CD4-positive, alpha-beta T cell treated with Interleukin-15 for 1 hour (primary cell): ENCODE measurements at regions not wholly inside any gene's neighbourhood (a gene's known extent, or its start where the extent isn't known, plus 50 kb on each side); places are given as distances from the start of the nearest gene placed in this dataset.
"Not testable (repeated sequence)": the region's sequence is repeated elsewhere in the genome, so short reads cannot be mapped to it uniquely, and the experiment has no call there.

Source experiments
- DNase-seq: peaks from one replicate; pipeline ENCODE4 v3.0.0-alpha.2; 2020

DNA sequence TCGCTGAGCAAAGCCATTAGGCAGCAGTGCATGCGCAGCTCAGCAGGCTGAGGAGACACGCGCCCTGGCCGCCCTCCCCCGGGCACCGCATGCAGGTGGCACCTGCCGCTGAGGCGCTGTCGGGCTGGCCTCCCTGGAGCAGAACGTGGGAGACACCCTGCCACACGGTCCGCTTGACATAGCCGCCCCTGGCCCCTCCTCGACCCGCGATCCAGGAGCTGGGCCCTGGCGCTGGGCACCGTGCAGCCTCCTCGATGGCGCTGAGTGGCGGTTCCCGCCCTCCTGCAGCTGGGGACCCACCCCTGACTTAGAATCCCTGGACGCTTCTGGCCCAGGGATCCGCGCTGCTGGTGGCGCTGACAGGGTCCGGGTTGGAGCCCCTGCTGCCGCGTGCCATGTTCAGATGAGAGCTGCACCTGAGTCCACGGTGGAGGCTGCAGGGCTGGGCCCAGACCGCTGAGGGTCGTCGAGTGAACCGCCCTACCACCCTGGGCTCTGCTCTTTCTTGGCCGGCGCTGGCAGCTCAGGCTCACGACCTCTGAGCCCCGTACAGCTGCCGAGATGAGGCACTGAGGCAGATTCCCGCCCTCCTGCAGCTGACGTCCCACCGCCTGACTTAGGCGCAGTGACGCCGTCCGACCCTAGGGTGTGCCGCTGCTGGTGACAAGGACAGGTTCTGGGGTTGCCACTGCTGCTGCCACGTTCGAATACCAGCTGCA, 116.8 kb downstream of the OR13A1 start:
- DNase-seq = no peak

DNA sequence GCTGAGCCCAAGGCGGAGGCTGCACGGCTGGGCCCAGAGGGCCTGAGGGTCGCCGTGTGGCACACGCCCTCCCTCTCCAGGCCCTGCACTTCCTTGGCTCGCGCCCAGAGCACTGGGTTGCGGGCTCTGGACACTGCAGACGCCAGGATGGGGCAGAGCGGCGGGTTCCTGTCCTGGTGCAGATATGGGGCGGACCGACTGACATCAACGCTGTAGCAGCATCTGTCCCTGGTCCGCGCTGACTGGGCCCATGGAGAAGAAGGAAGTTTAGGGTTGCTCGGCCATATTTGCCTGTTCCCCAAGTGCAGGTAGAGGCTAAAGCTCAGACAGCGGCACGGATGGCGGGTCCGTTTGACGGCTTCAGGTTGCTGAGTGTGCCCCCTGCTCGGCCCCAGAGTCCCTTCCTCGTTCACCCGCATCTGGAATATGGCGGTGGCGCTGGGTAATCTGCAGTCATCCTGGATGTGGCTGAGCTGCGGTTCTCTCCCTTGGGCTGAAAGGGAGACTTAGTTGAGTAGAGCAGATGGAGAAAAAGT, 116.1 kb downstream of the OR13A1 start:
- no peak for DNase-seq

DNA sequence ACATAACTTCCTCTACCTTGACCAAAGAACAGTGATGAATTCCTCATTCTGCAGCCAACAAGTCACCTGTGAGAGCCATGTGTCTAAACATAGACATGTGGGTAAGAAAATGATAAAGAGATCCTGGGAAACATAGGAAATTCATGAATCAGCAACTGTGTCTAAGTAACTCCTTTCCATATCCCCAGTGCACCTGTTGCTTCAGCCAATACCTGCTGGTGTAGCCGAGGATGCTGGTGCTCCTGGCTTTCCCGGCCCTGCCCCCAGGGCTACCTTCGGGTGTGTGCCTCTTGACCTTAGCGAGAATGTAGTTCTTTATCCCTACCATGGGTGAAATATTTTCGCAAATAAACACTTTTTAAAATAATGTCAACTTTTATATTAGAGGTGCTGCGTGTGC, 114.1 kb downstream of the OR13A1 start:
- DNase-seq = no peak

DNA sequence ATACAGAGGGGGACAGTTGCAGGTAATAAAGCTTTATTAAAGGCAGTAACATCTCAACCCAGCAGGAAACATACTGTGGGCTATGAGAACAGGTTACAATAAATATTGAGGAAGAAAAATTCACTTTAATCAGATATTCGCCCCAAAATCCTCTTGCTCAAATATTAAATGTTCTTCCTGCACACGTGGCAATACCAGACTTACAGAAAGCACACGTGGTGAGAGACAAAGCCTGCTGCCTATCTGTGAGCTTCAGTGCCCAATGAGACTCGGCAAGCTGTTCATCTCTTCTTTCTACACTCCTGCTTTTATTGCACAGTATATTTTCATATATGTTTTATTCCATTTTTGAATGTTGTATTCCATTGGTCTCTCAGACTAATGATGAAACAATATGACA, 113.2 kb downstream of the OR13A1 start:
- DNase-seq = no peak

DNA sequence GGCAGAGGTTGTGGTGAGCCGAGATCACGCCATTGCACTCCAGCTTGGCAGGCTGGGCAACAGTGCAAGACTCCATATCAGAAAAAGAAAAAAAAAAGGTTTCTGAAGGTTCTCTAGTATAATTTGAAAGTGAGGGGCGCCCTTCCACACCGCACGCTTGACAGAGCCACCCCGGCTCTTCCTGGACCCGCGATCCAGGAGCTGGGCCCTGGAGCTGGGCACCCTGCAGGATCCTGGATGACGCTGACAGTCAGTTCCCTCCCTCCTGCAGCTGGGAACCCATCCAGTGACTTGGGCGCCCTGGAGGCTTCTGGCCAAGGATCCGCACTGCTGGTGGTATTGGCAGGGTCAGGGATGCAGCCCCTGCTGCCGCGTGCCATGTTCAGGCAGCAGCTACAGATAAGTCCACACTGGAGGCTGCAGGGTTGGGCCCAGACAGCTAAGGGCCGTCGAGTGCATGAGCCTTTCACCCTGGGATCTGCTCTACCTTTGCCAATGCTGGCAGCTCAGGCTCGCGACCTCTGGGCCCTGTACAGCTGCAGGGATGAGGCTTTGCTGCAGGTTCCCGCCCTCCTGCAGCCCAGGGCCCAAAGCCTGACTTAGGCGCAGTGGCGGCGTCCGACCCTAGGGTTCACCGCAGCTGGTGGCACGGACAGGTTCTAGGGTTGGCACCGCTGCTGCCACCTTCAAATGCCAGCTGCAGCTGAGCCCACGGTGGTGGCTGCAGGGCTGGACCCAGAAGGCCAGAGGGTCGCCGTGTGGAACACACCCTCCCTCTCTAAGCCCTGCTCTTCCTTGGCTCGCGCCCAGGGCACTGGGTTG, 110.2 kb downstream of the OR13A1 start:
- DNase-seq = no peak

DNA sequence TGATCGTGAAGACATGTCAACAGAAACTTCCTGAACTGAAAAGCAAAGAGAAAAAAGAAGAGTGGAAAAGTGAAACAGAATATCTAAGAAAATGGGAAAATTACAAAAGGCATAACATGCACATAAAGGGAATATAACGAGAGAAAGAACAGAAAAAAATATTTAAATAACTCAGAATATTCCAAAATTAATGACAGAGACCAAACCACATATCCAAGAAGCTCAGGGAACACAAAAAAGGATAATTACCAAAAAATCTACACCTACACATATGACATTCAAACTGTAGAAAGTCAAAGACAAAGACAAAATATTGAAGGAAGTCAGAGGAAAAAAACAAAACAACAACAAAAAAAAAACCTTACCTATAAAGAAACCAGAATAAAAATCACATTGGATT, 105.5 kb downstream of the OR13A1 start:
- DNase-seq = no peak

DNA sequence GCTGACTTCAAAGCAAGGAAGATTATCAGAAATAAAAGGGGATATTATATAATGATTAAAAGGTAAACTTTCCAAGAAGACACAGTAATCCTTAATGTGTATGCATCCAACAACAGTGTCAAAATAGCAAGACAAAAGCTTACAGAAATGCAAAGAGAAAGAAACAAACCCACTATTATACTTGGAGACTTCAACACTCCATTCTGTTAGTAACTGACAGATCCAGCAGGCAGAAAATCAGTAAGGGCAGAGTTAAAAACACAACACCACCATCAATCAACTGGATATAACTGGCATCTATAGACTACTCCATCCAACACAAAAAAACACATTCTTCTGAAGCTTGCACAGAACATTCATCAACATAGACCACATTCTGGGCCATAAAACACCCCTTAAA, 103.8 kb downstream of the OR13A1 start:
- DNase-seq = no peak

DNA sequence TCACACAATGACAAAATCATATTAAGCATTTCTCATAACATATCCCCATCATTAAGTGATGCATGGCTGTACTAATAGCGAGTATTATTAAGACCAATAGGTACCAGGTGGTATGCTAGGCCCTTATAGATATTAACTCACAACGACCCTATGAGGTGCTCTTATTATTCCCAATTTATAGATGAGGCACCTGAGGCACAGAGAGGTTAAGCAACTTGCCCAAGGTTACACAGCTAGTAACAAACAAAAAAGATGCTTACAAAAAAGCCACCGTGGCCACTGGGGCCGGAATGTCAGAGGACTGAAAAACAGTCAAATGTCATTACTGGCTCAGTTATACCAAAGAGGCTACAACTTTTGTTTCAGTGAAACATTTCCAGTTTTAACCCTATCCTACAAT, 96.0 kb downstream of the OR13A1 start:
- no peak for DNase-seq

DNA sequence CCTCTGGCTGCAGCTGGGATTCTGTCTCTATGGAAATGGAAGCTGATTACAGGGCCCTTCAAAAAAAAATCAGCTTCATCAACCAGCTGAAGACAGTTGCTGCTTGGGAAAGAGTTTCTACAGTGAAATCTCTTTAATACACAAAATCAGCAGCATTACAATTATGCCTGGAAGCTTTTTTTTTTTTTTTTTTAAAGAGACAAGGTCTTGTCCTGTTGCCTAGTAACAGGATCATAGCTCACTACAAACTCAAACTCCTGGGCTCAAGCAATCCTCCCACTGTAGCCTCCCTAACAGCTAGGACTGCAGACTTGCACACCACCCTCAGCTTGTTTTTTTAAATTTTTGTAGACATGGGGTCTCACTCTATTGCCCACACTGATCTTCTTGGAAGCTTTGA, 94.5 kb downstream of the OR13A1 start:
- DNase-seq = no peak

DNA sequence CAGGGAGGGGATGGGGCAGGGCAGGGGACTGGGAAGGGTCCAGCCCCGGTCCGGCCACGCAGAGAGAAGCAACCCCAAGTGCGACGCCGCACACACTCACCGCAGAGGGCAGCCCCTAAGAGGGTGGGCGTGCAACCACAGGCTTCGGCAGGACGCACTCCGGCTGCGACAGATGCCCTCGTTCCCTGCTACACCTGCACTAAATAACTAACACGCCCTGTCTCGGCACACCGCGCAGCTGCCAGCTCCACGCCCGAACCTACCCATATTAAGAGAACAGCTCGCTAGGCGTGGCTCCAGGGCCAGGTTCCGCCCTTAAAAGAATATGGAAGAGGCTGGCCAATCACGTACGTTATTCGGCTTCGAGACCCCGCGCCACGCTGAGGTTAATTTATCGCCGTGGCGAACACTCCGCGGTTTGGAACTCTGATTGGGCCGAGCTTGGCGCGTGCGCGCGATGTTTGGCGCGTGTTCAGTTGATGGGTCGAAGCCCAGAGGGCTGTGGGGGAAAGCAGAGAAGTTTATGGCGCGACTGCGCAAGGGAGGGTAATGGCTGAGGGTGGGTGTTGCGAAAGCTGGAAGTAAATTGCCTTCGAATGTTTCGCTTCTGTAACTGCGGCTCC, 91.1 kb downstream of the OR13A1 start:
- DNase-seq = no peak

DNA sequence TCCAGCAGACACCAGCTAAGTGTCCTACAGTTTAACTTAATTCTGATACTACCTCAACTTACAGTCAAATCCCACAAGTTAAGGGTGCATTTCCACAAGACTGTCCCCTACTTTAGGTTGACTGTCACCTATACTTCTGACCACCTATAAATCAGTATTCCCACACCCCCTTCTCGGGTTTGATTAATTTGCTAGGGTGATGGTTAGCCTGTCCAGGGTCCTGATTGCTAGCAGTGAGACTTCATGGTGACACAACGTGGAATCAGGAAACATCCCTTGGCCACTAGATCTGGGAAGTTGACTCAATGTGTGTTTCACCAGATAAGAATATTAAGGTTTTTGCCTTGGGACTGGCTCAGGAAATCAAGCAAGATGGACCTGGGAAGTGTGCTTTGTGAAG, 88.4 kb downstream of the OR13A1 start:
- no peak for DNase-seq

DNA sequence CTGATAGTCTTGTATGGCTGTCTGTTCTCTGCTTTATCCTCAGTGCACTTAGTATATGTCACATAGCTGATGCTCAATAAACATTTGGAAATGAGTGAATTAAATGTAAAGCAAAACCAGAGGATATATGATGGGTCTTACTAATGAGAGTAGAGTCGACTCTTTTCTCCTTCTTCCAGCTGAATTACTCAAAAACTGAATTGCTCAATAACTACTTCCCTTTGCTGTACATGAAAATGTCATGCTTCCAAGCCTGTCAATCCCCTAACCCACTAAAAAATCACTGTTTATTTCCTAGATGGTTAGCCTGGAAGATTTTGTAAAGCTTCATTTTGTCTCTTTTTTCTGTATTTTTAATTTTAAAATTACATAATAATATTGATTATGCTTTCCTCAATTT, 88.0 kb downstream of the OR13A1 start:
- no peak for DNase-seq

DNA sequence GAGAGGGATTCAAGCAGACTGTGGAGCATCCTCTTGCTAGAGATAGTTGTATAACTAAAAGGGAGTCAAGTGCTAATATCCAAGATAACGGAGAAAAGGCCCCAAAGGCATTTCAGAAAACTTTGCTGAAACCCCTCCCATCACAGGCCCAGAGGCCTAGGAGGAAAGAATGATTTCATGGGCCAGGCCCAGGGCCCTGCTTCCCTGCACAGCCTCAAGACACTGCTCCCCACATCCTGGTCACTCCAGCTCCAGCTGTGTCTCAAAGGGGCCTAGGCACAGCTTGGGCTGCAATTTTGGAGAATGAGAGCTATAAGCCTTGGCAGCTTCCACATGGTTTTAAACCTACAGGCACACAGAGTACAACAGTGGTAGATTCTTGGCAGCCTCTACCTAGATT, 85.6 kb downstream of the OR13A1 start:
- no peak for DNase-seq

DNA sequence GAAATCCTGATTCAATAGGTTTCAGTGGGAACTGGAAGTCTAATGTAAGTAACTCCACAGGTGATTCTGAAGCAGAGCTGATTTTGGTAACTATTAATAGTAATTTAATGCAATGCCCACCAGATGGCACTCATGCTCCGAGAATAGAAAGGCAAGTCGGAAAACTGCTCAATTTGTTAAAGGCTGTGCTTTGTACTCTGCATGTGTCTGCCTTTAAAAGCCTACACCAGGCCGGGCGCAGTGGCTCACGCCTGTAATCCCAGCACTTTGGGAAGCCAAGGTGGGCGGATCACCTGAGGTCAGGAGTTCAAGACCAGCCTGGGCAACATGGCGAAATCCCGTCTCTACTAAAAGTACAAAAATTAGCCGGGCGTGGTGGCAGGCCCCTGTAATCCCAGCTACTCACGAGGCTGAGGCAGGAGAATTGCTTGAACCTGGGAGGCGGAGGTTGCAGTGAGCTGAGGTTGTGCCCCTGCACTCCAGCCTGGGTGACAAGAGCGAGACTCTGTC, 80.1 kb downstream of the OR13A1 start:
- DNase-seq = peak; percentile 40

DNA sequence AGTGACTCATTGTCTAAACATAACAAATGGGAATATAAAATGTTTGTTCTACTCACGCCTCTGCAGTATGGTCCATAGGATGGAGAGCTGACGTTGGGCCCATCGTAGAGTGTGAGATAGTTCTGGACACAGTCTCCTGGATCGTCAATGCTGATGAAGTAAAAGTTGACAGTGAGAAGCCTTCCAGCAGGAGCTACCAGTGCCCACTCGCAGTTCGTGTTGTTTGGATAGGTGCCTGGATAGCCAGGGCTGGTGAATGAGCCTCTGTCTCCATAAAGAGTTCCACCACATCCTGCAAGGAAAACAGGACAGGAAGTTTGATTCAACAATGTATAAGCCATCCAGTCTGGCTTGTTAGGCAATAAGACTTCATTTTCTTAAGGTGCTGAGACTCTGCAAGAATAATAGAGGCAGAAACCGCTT, 79.6 kb downstream of the OR13A1 start:
- DNase-seq = no peak

DNA sequence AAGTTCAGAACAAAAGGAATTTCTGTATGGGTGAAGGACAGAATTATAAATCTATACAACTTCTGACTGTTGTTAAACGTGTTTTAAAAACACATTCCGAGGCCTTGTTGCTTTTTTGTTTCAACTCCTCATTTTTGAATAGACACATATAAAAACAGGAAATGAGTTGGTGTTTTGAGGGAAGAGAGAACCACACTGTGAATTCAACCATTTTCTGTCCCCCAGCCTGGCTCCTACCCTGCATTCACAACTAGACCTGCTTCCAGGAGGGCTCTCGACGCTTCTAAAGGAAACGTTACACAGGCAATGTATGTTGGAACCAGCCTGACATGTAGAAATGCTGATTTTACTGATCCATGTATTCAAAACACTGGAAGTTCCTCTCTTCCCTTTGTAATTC, 76.5 kb downstream of the OR13A1 start:
- no peak for DNase-seq

DNA sequence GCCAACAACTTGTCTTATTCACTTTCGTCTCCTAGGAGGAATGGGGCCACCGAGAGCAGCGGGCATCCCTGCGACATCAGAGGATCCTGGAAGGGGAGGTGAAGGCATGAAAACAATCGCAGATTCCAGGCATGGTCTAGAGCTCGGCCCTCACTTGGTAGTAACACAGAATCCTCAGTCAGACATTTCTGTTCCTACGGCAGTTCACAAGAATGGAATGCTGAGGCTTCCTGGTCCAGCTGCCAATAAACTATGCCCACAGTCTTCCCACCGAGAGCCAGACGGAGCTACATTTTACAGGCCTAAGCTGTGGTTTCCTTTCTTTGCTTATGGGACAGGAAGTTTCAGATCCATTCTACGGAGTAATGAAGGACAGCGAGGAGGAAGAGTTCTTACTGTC, 75.8 kb downstream of the OR13A1 start:
- no peak for DNase-seq

DNA sequence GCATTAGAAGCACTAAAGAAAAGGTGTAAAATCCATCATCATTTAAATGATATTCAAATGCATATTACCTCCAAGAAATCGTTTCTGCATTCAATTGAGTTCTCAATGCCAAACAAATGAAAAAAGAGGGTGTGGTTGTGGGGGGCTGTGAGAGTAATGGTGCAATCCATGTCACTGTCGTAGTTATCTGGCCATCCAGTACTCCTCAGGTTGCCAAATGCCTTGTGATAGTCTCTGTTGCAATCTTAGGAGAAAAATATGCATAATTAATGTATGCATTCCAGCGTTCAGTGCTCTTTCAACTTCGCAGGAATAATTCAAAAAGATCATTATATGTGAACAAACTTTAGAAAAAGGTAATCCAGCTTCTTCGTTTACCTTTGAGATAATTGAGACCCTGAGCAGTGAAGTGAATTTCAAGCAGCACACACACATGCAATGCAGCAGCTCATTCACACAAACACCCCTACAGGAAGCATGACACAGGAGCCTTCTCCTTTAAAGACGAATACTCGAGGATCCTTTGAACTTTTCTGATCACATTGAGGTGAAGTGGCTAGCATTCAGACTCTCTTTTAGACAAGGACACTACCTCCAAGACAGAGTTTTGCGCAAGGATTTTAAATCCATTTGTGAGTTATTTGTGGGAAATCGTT, 73.4 kb downstream of the OR13A1 start:
- no peak for DNase-seq

DNA sequence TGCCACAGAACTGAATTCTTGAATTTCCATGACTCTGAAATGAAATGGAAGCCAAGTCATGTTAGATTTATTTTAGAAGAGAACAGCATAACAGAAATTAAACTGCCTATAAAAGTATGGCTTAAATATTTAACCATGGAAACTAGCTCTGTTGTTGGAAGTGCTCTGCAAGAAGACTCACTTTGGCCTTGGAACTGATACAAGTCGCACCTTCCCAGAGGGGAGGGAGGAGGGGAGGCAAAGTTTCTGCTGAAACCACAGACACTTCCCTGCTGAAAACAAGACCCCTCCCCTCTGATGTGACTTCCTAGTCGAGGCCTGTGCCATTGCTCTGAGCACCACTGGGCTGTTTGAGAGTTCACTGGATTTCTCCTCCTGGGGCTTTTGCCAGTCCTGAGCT, 72.1 kb downstream of the OR13A1 start:
- no peak for DNase-seq

DNA sequence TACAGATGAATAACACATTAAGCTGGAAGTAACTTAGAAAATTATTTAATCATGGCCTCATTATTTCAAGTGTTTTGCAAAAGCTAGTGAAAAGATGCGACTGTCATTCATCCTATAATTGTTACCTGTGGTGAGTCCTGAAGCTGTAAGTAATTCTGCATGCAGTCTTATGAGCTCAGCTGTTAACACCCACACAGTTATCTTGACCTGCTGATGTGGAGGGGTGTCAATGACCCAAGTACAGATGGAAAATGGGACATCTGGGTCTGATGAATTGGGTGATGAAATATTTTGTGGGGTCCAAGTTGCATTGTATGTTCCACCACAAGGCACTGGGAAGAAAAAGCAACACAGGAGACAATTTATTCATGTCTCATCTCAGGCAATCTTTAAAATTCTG, 68.9 kb downstream of the OR13A1 start:
- DNase-seq = no peak

DNA sequence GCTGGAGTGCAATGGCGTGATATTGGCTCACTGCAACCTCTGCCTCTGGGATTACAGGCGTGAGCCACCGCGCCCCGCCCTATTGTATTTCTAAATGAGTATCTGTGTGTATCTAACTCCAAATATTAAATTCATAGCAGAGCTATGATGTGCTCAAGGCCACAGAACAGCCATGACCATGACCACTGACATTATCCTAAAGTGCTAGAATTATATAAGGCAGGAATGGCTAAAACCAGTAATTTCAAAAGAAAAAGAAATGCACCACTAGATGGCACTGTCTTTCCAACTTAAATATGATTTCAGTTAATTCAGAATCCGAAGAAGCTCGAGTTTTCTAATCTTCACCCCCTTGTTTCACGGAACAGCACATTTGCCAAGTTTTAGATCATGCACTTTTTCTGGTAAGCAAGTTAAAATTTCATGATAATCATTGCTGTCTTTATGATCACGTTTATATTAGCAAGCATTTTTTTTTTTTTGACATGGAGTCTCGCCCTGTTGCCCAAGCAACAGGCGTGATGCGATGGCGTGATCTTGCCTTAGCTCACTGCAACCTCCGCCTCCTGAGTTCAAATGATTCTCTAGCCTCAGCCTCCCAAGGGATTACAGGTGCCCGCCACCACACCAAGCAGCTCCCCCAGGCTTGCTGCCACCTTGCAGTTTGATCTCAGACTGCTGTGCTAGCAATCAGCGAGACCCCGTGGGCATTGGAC, 65.3 kb downstream of the OR13A1 start:
- DNase-seq = peak; percentile 33

DNA sequence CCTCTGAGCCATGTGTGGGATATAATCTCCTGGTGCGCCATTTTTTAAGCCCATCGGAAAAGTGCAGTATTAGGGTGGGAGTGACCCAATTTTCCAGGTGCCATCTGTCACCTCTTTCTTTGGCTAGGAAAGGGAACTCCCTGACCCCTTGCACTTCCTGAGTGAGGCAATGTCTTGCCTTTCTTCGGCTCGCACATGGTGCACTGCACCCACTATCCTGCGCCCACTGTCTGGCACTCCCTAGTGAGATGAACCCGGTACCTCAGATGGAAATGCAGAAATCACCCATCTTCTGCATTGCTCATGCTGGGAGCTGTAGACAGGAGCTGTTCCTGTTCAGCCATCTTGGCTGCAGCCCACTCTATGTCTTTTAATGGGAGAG, 64.7 kb downstream of the OR13A1 start:
- DNase-seq = not testable (repeated sequence)
